GM23338 (cell line): ENCODE measurements at regions not wholly inside any gene's neighbourhood (a gene's known extent, or its start where the extent isn't known, plus 50 kb on each side); places are given as distances from the start of the nearest gene placed in this dataset.

Experiments
- CTCF ChIP-seq, 2 experiments: fragments of 200-600 bp in 1 of 2; sonication (generic) in 1 of 2; conservative IDR thresholded peaks; 2 replicates each; pipeline versions ENCODE4 v1.5.1 to v1.6.1; 2016 to 2017; ENCODE audit warnings: antibody characterized with exemption in 2 of 2, low read depth in 2 of 2, mild to moderate bottlenecking in 2 of 2, moderate library complexity in 1 of 2
- EZH2 ChIP-seq: fragments of 200-600 bp; sonication (generic); IDR thresholded peaks from one replicate; pipeline ENCODE4 v1.8.0; 2017; ENCODE audit warnings: antibody characterized with exemption, mild to moderate bottlenecking, low read depth; ENCODE audit not compliant: unreplicated experiment
- POLR2AphosphoS5 ChIP-seq: IDR thresholded peaks from 2 replicates; pipeline ENCODE4 v1.6.1; 2016; ENCODE audit warnings: antibody characterized with exemption, low read depth
- ZNF331 ChIP-seq: fragments of 250-450 bp; sonication (Bioruptor Pico); IDR thresholded peaks from 2 replicates; pipeline ENCODE4 v1.5.0; 2020; ENCODE audit warnings: low read depth, mild to moderate bottlenecking, moderate library complexity

DNA sequence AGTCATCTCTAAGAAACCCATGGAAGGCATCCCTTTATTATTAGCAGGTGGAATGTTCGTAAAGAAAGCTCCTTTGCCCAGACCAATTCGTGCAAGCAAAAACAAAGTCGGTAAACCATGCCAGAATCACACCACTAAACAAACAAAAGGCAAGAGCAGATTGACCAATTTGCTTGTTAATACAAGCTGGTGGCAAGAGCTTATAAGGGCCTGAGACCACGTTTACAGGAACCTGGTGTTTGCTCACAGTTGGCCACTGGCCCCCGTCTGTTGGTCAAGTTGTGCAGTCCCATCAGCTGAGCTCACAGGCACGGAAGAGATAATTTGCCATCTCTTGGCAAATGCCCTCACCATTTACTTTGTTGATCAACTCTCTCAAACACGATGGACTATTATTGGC is 342.2 kb upstream of the MKI67 start:
- TF ChIP-seq CTCF (conservative IDR thresholded peaks at IDR 0.05; ENCODE audit: low read depth in 2 of 2) (no peak), EZH2 (no peak), POLR2AphosphoS5 (no peak), ZNF331 (CRISPR knock-in tag) (no peak)
